Left ventricle myocardium inferior (tissue), 1 donor: ENCODE measurements at regions not wholly inside any gene's neighbourhood (a gene's known extent, or its start where the extent isn't known, plus 50 kb on each side); places are given as distances from the start of the nearest gene placed in this dataset.

Source experiments
- DNase-seq: peaks from one replicate; pipeline ENCODE4 v3.0.0-alpha.2; 2020
- H3K27ac ChIP-seq: fragments of 200-600 bp; replicated peaks from 2 replicates; pipeline ENCODE4 v1.8.0; 2021
- H3K27me3 ChIP-seq: fragments of 200-600 bp; 2 replicates; pipeline ENCODE4 v1.8.0; 2021; ENCODE audit warnings: low read depth
- H3K36me3 ChIP-seq: fragments of 200-600 bp; 2 replicates; pipeline ENCODE4 v1.8.0; 2021
- H3K4me1 ChIP-seq: fragments of 200-600 bp; 2 replicates; pipeline ENCODE4 v1.8.0; 2021
- H3K4me3 ChIP-seq: fragments of 200-600 bp; 2 replicates; pipeline ENCODE4 v1.8.0; 2021; ENCODE audit warnings: mild to moderate bottlenecking, moderate library complexity
- H3K9me3 ChIP-seq: fragments of 200-600 bp; replicated peaks from 2 replicates; pipeline ENCODE4 v1.8.0; 2021
- intact Hi-C: fragments of 100-400 bp; cut with micrococcal nuclease; formaldehyde crosslinking; loops from one replicate; pipeline ENCODE4 v1.11.0; 2022
- TF ChIP-seq, protein P1 (sequence below): fragments of 200-600 bp; IDR thresholded peaks from 2 replicates; pipeline ENCODE4 v1.8.0; 2021; ENCODE audit warnings: antibody characterized with exemption, mild to moderate bottlenecking, borderline replicate concordance
- donor health status: DM: no; HTN: yes; CAD: no; lungs with severe emphysema.

- no peak overlapping the region for H3K27ac ChIP-seq
- intact Hi-C loops, result no loop called here
Measured at GRCh38 chr3:139830817-139831216, 104.2 kb upstream of the CLSTN2 start.

GRCh38 chr3:139827833-139828232 is 107.2 kb upstream of the CLSTN2 start:
- H3K36me3 ChIP-seq, result no peaks in the 10 kb centered on the region
- no peaks in the 10 kb centered on the region for H3K27me3 ChIP-seq
- intact Hi-C loops, result no loop called here
- TF ChIP-seq, protein P1, sequence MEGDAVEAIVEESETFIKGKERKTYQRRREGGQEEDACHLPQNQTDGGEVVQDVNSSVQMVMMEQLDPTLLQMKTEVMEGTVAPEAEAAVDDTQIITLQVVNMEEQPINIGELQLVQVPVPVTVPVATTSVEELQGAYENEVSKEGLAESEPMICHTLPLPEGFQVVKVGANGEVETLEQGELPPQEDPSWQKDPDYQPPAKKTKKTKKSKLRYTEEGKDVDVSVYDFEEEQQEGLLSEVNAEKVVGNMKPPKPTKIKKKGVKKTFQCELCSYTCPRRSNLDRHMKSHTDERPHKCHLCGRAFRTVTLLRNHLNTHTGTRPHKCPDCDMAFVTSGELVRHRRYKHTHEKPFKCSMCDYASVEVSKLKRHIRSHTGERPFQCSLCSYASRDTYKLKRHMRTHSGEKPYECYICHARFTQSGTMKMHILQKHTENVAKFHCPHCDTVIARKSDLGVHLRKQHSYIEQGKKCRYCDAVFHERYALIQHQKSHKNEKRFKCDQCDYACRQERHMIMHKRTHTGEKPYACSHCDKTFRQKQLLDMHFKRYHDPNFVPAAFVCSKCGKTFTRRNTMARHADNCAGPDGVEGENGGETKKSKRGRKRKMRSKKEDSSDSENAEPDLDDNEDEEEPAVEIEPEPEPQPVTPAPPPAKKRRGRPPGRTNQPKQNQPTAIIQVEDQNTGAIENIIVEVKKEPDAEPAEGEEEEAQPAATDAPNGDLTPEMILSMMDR, result no peak
- H3K4me1 ChIP-seq, result peaks cover 6% of the 10 kb centered on the region
- DNase-seq, result no peak
- H3K4me3 ChIP-seq, result no peak overlapping the region
- no peak overlapping the region for H3K27ac ChIP-seq
- H3K9me3 ChIP-seq, result no peaks in the 10 kb centered on the region

More at GRCh38 chr3:139830817-139831216, 104.2 kb upstream of the CLSTN2 start:
- TF ChIP-seq, protein P1, result no peak
- H3K4me3 ChIP-seq, result no peak overlapping the region
- H3K9me3 ChIP-seq, result no peaks in the 10 kb centered on the region
- H3K4me1 ChIP-seq, result peaks cover 6% of the 10 kb centered on the region
- H3K36me3 ChIP-seq, result no peaks in the 10 kb centered on the region
- H3K27me3 ChIP-seq, result no peaks in the 10 kb centered on the region
- peak; percentile 72 for DNase-seq

- Histone ChIP-seq H3K9me3 (peaks cover 5% of the 10 kb centered on the region), H3K4me3 (no peak overlapping the region), H3K27me3 (no peaks in the 10 kb centered on the region), H3K4me1 (no peaks in the 10 kb centered on the region), H3K36me3 (no peaks in the 10 kb centered on the region), H3K27ac (no peak overlapping the region)
- intact Hi-C loops, result no loop called here
- no peak for DNase-seq
- TF ChIP-seq, protein P1, result no peak
Measured at GRCh38 chr3:139824864-139825263, 110.1 kb upstream of the CLSTN2 start.

DNA sequence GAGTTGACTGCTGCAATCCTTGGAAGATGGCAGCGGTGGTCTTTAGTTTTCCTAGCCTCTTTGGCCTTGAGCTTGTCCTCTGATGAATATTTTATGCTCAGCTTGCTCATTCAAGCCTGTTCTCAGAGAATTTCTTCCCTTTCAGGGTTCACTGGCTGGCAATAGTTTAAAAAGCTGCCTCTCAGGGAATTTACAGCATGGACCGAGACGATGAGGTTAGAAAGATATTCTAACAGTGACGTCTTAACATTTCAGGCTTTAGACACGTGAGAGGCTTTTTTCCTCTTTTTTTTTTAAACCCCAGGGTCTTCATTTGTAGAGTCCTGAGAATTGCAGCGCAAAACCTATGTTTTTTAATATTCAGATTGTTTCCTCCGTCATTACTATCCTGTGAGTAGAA is 120.3 kb upstream of the CLSTN2 start:
- H3K4me3 ChIP-seq, result no peak overlapping the region
- no peak for DNase-seq
- H3K27me3 ChIP-seq, result peaks cover 6% of the 10 kb centered on the region
- no peaks in the 10 kb centered on the region for H3K36me3 ChIP-seq
- intact Hi-C loops, result no loop called here
- peaks cover 8% of the 10 kb centered on the region for H3K9me3 ChIP-seq
- no peaks in the 10 kb centered on the region for H3K4me1 ChIP-seq
- H3K27ac ChIP-seq, result no peak overlapping the region
- TF ChIP-seq, protein P1, result no peak

GRCh38 chr3:139811331-139811730 is 123.7 kb upstream of the CLSTN2 start:
- TF ChIP-seq, protein P1, result no peak
- Histone ChIP-seq H3K4me3 (no peak overlapping the region), H3K27ac (no peak overlapping the region), H3K36me3 (no peaks in the 10 kb centered on the region), H3K27me3 (peaks cover under 1% of the 10 kb centered on the region), H3K4me1 (no peaks in the 10 kb centered on the region), H3K9me3 (peaks cover 4% of the 10 kb centered on the region)
- intact Hi-C loops, result no loop called here
- no peak for DNase-seq

- intact Hi-C loops, result no loop called here
- peaks cover 4% of the 10 kb centered on the region for H3K9me3 ChIP-seq
- TF ChIP-seq, protein P1, result no peak
- H3K27me3 ChIP-seq, result no peaks in the 10 kb centered on the region
- no peaks in the 10 kb centered on the region for H3K4me1 ChIP-seq
- no peak overlapping the region for H3K4me3 ChIP-seq
- no peak overlapping the region for H3K27ac ChIP-seq
- DNase-seq, result no peak
- no peaks in the 10 kb centered on the region for H3K36me3 ChIP-seq
Measured at GRCh38 chr3:139808201-139808600, 126.8 kb upstream of the CLSTN2 start.
